DOHH2 (cell line): ENCODE measurements at regions not wholly inside any gene's neighbourhood (a gene's known extent, or its start where the extent isn't known, plus 50 kb on each side); places are given as distances from the start of the nearest gene placed in this dataset.

Experiments
- EZH2phosphoT487 ChIP-seq: fragments of 200-600 bp; sonication (generic); IDR thresholded peaks from 2 replicates; pipeline ENCODE4 v1.6.1; 2017; ENCODE audit warnings: borderline replicate concordance, mild to moderate bottlenecking, antibody characterized with exemption, low read length, moderate library complexity, mixed read lengths
- TF ChIP-seq, protein P1 (sequence below): fragments of 200-600 bp; sonication (generic); IDR thresholded peaks from one replicate; pipeline ENCODE4 v1.5.1; 2014; ENCODE audit warnings: antibody characterized with exemption, mild to moderate bottlenecking, low read depth, low read length; ENCODE audit not compliant: poor library complexity, severe bottlenecking

DNA sequence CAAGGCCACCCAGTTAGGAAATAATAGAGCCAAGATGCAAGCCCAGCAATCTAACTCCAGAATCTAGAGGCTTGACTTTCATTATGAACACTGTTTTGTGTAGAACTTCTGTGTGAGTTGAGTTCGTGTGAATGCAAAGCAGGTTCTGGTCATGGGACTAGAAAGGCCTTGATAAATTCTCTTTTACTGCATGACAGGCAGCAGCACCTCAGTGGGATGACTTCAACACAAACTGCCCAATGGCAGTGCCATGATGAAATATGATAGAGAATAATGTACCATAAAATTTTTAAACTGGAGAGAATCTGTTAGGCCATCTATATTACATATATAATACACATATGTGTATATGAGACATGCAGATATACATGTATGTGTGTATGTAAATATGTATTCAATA is 214.5 kb downstream of the KLF5 start:
- TF ChIP-seq, protein P1, sequence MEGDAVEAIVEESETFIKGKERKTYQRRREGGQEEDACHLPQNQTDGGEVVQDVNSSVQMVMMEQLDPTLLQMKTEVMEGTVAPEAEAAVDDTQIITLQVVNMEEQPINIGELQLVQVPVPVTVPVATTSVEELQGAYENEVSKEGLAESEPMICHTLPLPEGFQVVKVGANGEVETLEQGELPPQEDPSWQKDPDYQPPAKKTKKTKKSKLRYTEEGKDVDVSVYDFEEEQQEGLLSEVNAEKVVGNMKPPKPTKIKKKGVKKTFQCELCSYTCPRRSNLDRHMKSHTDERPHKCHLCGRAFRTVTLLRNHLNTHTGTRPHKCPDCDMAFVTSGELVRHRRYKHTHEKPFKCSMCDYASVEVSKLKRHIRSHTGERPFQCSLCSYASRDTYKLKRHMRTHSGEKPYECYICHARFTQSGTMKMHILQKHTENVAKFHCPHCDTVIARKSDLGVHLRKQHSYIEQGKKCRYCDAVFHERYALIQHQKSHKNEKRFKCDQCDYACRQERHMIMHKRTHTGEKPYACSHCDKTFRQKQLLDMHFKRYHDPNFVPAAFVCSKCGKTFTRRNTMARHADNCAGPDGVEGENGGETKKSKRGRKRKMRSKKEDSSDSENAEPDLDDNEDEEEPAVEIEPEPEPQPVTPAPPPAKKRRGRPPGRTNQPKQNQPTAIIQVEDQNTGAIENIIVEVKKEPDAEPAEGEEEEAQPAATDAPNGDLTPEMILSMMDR = no peak
- no peak for TF ChIP-seq EZH2phosphoT487
